ENCODE measurements at regions not wholly inside any gene's neighbourhood (a gene's known extent, or its start where the extent isn't known, plus 50 kb on each side); places are given as distances from the start of the nearest gene placed in this dataset.

- TF ChIP-seq, protein P1, sequence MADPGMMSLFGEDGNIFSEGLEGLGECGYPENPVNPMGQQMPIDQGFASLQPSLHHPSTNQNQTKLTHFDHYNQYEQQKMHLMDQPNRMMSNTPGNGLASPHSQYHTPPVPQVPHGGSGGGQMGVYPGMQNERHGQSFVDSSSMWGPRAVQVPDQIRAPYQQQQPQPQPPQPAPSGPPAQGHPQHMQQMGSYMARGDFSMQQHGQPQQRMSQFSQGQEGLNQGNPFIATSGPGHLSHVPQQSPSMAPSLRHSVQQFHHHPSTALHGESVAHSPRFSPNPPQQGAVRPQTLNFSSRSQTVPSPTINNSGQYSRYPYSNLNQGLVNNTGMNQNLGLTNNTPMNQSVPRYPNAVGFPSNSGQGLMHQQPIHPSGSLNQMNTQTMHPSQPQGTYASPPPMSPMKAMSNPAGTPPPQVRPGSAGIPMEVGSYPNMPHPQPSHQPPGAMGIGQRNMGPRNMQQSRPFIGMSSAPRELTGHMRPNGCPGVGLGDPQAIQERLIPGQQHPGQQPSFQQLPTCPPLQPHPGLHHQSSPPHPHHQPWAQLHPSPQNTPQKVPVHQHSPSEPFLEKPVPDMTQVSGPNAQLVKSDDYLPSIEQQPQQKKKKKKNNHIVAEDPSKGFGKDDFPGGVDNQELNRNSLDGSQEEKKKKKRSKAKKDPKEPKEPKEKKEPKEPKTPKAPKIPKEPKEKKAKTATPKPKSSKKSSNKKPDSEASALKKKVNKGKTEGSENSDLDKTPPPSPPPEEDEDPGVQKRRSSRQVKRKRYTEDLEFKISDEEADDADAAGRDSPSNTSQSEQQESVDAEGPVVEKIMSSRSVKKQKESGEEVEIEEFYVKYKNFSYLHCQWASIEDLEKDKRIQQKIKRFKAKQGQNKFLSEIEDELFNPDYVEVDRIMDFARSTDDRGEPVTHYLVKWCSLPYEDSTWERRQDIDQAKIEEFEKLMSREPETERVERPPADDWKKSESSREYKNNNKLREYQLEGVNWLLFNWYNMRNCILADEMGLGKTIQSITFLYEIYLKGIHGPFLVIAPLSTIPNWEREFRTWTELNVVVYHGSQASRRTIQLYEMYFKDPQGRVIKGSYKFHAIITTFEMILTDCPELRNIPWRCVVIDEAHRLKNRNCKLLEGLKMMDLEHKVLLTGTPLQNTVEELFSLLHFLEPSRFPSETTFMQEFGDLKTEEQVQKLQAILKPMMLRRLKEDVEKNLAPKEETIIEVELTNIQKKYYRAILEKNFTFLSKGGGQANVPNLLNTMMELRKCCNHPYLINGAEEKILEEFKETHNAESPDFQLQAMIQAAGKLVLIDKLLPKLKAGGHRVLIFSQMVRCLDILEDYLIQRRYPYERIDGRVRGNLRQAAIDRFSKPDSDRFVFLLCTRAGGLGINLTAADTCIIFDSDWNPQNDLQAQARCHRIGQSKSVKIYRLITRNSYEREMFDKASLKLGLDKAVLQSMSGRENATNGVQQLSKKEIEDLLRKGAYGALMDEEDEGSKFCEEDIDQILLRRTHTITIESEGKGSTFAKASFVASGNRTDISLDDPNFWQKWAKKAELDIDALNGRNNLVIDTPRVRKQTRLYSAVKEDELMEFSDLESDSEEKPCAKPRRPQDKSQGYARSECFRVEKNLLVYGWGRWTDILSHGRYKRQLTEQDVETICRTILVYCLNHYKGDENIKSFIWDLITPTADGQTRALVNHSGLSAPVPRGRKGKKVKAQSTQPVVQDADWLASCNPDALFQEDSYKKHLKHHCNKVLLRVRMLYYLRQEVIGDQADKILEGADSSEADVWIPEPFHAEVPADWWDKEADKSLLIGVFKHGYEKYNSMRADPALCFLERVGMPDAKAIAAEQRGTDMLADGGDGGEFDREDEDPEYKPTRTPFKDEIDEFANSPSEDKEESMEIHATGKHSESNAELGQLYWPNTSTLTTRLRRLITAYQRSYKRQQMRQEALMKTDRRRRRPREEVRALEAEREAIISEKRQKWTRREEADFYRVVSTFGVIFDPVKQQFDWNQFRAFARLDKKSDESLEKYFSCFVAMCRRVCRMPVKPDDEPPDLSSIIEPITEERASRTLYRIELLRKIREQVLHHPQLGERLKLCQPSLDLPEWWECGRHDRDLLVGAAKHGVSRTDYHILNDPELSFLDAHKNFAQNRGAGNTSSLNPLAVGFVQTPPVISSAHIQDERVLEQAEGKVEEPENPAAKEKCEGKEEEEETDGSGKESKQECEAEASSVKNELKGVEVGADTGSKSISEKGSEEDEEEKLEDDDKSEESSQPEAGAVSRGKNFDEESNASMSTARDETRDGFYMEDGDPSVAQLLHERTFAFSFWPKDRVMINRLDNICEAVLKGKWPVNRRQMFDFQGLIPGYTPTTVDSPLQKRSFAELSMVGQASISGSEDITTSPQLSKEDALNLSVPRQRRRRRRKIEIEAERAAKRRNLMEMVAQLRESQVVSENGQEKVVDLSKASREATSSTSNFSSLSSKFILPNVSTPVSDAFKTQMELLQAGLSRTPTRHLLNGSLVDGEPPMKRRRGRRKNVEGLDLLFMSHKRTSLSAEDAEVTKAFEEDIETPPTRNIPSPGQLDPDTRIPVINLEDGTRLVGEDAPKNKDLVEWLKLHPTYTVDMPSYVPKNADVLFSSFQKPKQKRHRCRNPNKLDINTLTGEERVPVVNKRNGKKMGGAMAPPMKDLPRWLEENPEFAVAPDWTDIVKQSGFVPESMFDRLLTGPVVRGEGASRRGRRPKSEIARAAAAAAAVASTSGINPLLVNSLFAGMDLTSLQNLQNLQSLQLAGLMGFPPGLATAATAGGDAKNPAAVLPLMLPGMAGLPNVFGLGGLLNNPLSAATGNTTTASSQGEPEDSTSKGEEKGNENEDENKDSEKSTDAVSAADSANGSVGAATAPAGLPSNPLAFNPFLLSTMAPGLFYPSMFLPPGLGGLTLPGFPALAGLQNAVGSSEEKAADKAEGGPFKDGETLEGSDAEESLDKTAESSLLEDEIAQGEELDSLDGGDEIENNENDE (IDR thresholded peaks at IDR 0.05; ENCODE audit: insufficient replicate concordance, low read length), result no peak
- TF ChIP-seq FOSL1 (IDR thresholded peaks at IDR 0.05; ENCODE audit: insufficient read depth, low read depth, low read length) (no peak), TAF1 (IDR thresholded peaks at IDR 0.05; ENCODE audit: low read depth, low read length) (no peak), HDAC2 (IDR thresholded peaks at IDR 0.05; ENCODE audit: borderline replicate concordance in 1 of 2, low read depth in 2 of 2, low read length in 2 of 2) (no peak), NANOG (IDR thresholded peaks at IDR 0.05; ENCODE audit: insufficient read depth, low read depth, low read length, poor library complexity, severe bottlenecking) (no peak), SP2 (IDR thresholded peaks at IDR 0.05; ENCODE audit: low read length) (no peak), RXRA (IDR thresholded peaks at IDR 0.05; ENCODE audit: insufficient read depth, low read depth, low read length) (no peak), RFX5 (IDR thresholded peaks at IDR 0.05; ENCODE audit: borderline replicate concordance, low read depth, low read length) (no peak)
These were observed 215.7 kb downstream of the ICE1 start (continued) for GRCh38 chr5:5638211-5638610.

All from H1 (cell line).